H9 (cell line): ENCODE measurements at regions not wholly inside any gene's neighbourhood (a gene's known extent, or its start where the extent isn't known, plus 50 kb on each side); places are given as distances from the start of the nearest gene placed in this dataset.

Experiments used
- DNase-seq: peaks from one replicate; pipeline ENCODE4 v3.0.0-alpha.2; 2017
- H2AFZ ChIP-seq: one replicate; pipeline ENCODE4 v1.6.1; 2013; ENCODE audit warnings: mild to moderate bottlenecking, low read length, control low read depth, moderate library complexity
- H2AK5ac ChIP-seq: 2 replicates; pipeline ENCODE4 v1.6.1; 2013; ENCODE audit warnings: low read length, control low read depth, mixed read lengths; ENCODE audit not compliant: insufficient read length
- H2BK120ac ChIP-seq: one replicate; pipeline ENCODE4 v1.6.1; 2013; ENCODE audit warnings: low read depth, mild to moderate bottlenecking, low read length, control low read depth, inconsistent platforms; ENCODE audit not compliant: poor library complexity, severe bottlenecking
- H2BK12ac ChIP-seq: 2 replicates; pipeline ENCODE4 v1.6.1; 2013; ENCODE audit warnings: low read length, control low read depth, mixed read lengths, low read depth; ENCODE audit not compliant: insufficient read length
- H2BK15ac ChIP-seq: 2 replicates; pipeline ENCODE4 v1.6.1; 2013; ENCODE audit warnings: low read depth, low read length, control low read depth
- H2BK20ac ChIP-seq: one replicate; pipeline ENCODE4 v1.6.1; 2013; ENCODE audit warnings: low read depth, mild to moderate bottlenecking, low read length, control low read depth, inconsistent platforms; ENCODE audit not compliant: poor library complexity, severe bottlenecking
- H2BK5ac ChIP-seq: 2 replicates; pipeline ENCODE4 v1.6.1; 2013; ENCODE audit warnings: low read length, control low read depth, mixed read lengths; ENCODE audit not compliant: insufficient read length
- H3K14ac ChIP-seq: 2 replicates; pipeline ENCODE4 v1.6.1; 2013; ENCODE audit warnings: low read length, control low read depth; ENCODE audit not compliant: insufficient read depth
- H3K18ac ChIP-seq: 2 replicates; pipeline ENCODE4 v1.6.1; 2013; ENCODE audit warnings: low read depth, mild to moderate bottlenecking, mixed read lengths, low read length, control low read depth; ENCODE audit not compliant: insufficient read length
- H3K23ac ChIP-seq: 2 replicates; pipeline ENCODE4 v1.6.1; 2013; ENCODE audit warnings: low read length, control low read depth, mixed read lengths, low read depth; ENCODE audit not compliant: insufficient read length
- H3K23me2 ChIP-seq: 2 replicates; pipeline ENCODE4 v1.6.1; 2013; ENCODE audit warnings: low read depth, mild to moderate bottlenecking, mixed read lengths, low read length, control low read depth; ENCODE audit not compliant: insufficient read length, poor library complexity, severe bottlenecking
- H3K27ac ChIP-seq: 2 replicates; pipeline ENCODE4 v1.5.1; 2013; ENCODE audit warnings: low read length, control low read depth, mixed read lengths, low read depth; ENCODE audit not compliant: insufficient read length
- H3K27me3 ChIP-seq: 2 replicates; pipeline ENCODE4 v1.6.1; 2013; ENCODE audit warnings: low read length, control low read depth, inconsistent platforms; ENCODE audit not compliant: insufficient read depth
- H3K4ac ChIP-seq: 2 replicates; pipeline ENCODE4 v1.6.1; 2013; ENCODE audit warnings: low read depth, mild to moderate bottlenecking, control low read depth, inconsistent platforms, low read length, moderate library complexity
- H3K4me1 ChIP-seq: 2 replicates; pipeline ENCODE4 v1.6.1; 2013; ENCODE audit warnings: low read length, control low read depth, inconsistent platforms; ENCODE audit not compliant: insufficient read depth
- H3K4me2 ChIP-seq: 2 replicates; pipeline ENCODE4 v1.6.1; 2013; ENCODE audit warnings: low read length, control low read depth, mixed read lengths; ENCODE audit not compliant: insufficient read length, insufficient read depth
- H3K56ac ChIP-seq: 2 replicates; pipeline ENCODE4 v1.6.1; 2013; ENCODE audit warnings: low read depth, mild to moderate bottlenecking, mixed read lengths, low read length, control low read depth; ENCODE audit not compliant: insufficient read length
- H3K79me1 ChIP-seq: 2 replicates; pipeline ENCODE4 v1.6.1; 2013; ENCODE audit warnings: low read depth, mild to moderate bottlenecking, moderate library complexity, low read length, control low read depth, inconsistent platforms; ENCODE audit not compliant: insufficient read depth, poor library complexity, severe bottlenecking
- H3K79me2 ChIP-seq: 2 replicates; pipeline ENCODE4 v1.6.1; 2013; ENCODE audit warnings: low read length, control low read depth, inconsistent platforms; ENCODE audit not compliant: insufficient read depth
- H3K9ac ChIP-seq: 2 replicates; pipeline ENCODE4 v1.6.1; 2013; ENCODE audit warnings: low read length, control low read depth, mixed read lengths; ENCODE audit not compliant: insufficient read length; ENCODE audit errors: extremely low read depth
- H3K9me3 ChIP-seq: one replicate; pipeline ENCODE4 v1.6.1; 2013; ENCODE audit warnings: low read depth, low read length, inconsistent platforms; ENCODE audit not compliant: control insufficient read depth
- H3T11ph ChIP-seq: one replicate; pipeline ENCODE4 v1.6.1; 2013; ENCODE audit warnings: mild to moderate bottlenecking, low read length, control low read depth, inconsistent platforms
- H4K20me1 ChIP-seq: one replicate; pipeline ENCODE4 v1.6.1; 2013; ENCODE audit not compliant: control insufficient read depth, insufficient read length, insufficient read depth
- H4K5ac ChIP-seq: 2 replicates; pipeline ENCODE4 v1.6.1; 2013; ENCODE audit warnings: low read depth, mild to moderate bottlenecking, mixed read lengths, low read length, control low read depth; ENCODE audit not compliant: insufficient read length
- H4K8ac ChIP-seq: replicated peaks from 2 replicates; pipeline ENCODE4 v1.6.1; 2013; ENCODE audit warnings: low read length, control low read depth, mixed read lengths, low read depth; ENCODE audit not compliant: insufficient read length
- H4K91ac ChIP-seq: 2 replicates; pipeline ENCODE4 v1.6.1; 2013; ENCODE audit warnings: low read depth, mild to moderate bottlenecking, moderate library complexity, mixed read lengths, low read length, control low read depth; ENCODE audit not compliant: insufficient read length
- H3K27ac Mint-ChIP-seq, 3 experiments: 2 replicates in 2 of 3; 3 replicates in 1 of 3; pipeline ENCODE4 v1.8.0; 2020 to 2021; ENCODE audit warnings: mixed read lengths in 3 of 3, mild to moderate bottlenecking in 1 of 3, moderate library complexity in 1 of 3
- H3K27me3 Mint-ChIP-seq: 2 replicates; pipeline ENCODE4 v1.8.0; 2021; ENCODE audit warnings: low read depth, mild to moderate bottlenecking, moderate library complexity, mixed read lengths
- H3K36me3 Mint-ChIP-seq, 3 experiments: 2 replicates in 2 of 3; 3 replicates in 1 of 3; pipeline ENCODE4 v1.8.0; 2020 to 2021; ENCODE audit warnings: low read depth in 3 of 3, mixed read lengths in 3 of 3; ENCODE audit not compliant: insufficient read depth in 1 of 3
- H3K4me1 Mint-ChIP-seq, 2 experiments: 2 replicates each; pipeline ENCODE4 v1.8.0; 2020; ENCODE audit warnings: mixed read lengths in 2 of 2
- H3K4me3 Mint-ChIP-seq, 2 experiments: 2 replicates in 1 of 2; 3 replicates in 1 of 2; pipeline ENCODE4 v1.8.0; 2020 to 2021; ENCODE audit warnings: mild to moderate bottlenecking in 2 of 2, mixed read lengths in 2 of 2, moderate library complexity in 1 of 2
- H3K9me3 Mint-ChIP-seq, 2 experiments: 2 replicates in 1 of 2; 3 replicates in 1 of 2; pipeline ENCODE4 v1.8.0; 2020; ENCODE audit warnings: mild to moderate bottlenecking in 2 of 2, mixed read lengths in 2 of 2, moderate library complexity in 1 of 2
- CTCF ChIP-seq: fragments of 200-600 bp; sonication (generic); conservative IDR thresholded peaks from 3 replicates; pipeline ENCODE4 v1.8.0; 2021; ENCODE audit warnings: antibody characterized with exemption, mild to moderate bottlenecking
- WGBS: extraction: QIAGEN DNeasy Blood & Tissue Kit; methylation state at CpG from one replicate; pipeline ENCODE4 v1.1.7; 2013; ENCODE audit warnings: missing lambda C conversion rate, low lambda C conversion rate, mixed read lengths; ENCODE audit not compliant: insufficient read length; ENCODE audit errors: extremely low coverage; 5-methylcytosine and 5-hydroxymethylcytosine counted together

GRCh38 chr15:25068696-25069095, 113.9 kb downstream of the SNRPN start:
- no peak for DNase-seq
- Histone ChIP-seq H3K27ac (no peak overlapping the region), H3K18ac (no peak overlapping the region), H3K9me3 (peaks cover 100% of the 10 kb centered on the region), H2AK5ac (no peak overlapping the region), H4K91ac (no peak overlapping the region), H3K4me2 (no peak overlapping the region), H2BK20ac (no peak overlapping the region), H3T11ph (no peak overlapping the region), H2BK5ac (no peak overlapping the region), H3K14ac (no peak overlapping the region), H3K4ac (no peak overlapping the region), H2BK120ac (no peak overlapping the region), H4K5ac (no peak overlapping the region), H3K56ac (no peak overlapping the region), H3K23me2 (no peaks in the 10 kb centered on the region), H3K27me3 (no peaks in the 10 kb centered on the region), H3K23ac (no peak overlapping the region), H2AFZ (no peak overlapping the region), H2BK15ac (no peak overlapping the region), H3K79me1 (no peaks in the 10 kb centered on the region), H3K4me1 (no peaks in the 10 kb centered on the region), H3K79me2 (no peaks in the 10 kb centered on the region), H2BK12ac (no peak overlapping the region), H4K8ac (no peak overlapping the region), H3K9ac (no peak overlapping the region), H4K20me1 (no peaks in the 10 kb centered on the region)
- no peaks in the 10 kb centered on the region for H3K4me1 Mint-ChIP-seq
- H3K4me3 Mint-ChIP-seq: no peak overlapping the region
- peaks cover 18% of the 10 kb centered on the region for H3K27me3 Mint-ChIP-seq
- WGBS: no CpG with 5 or more reads among the region's 10 CpGs
- H3K36me3 Mint-ChIP-seq: peaks cover 100% of the 10 kb centered on the region in 3 experiments
- peak overlapping the region in 1 of 3 experiments; percentile 70; a peak in 1 of 7 replicates for H3K27ac Mint-ChIP-seq
- H3K9me3 Mint-ChIP-seq: peaks cover 98 to 99% of the 10 kb centered on the region in 2 experiments
- no peak for TF ChIP-seq CTCF
